H1 (cell line): ENCODE measurements at regions not wholly inside any gene's neighbourhood (a gene's known extent, or its start where the extent isn't known, plus 50 kb on each side); places are given as distances from the start of the nearest gene placed in this dataset.

Source experiments
- CHD7 ChIP-seq: fragments of 300-600 bp; sonication (generic); IDR thresholded peaks from 2 replicates; pipeline ENCODE4 v1.7.1; 2012; ENCODE audit warnings: low read length, moderate library complexity, mild to moderate bottlenecking, inconsistent platforms; ENCODE audit not compliant: insufficient replicate concordance
- MAFK ChIP-seq: IDR thresholded peaks from 2 replicates; pipeline ENCODE4 v1.6.1; 2012; ENCODE audit warnings: low read depth, mild to moderate bottlenecking, improper control_type of control experiment, low read length
- PHF8 ChIP-seq: fragments of 200-600 bp; sonication (generic); conservative IDR thresholded peaks from 2 replicates; pipeline ENCODE4 v1.7.1; 2012; ENCODE audit warnings: low read depth, mild to moderate bottlenecking, inconsistent platforms, low read length, moderate library complexity
- POU5F1 ChIP-seq: IDR thresholded peaks from 2 replicates; pipeline ENCODE4 v1.6.1; 2011; ENCODE audit warnings: low read depth, mild to moderate bottlenecking, low read length, moderate library complexity
- RAD21 ChIP-seq, 2 experiments: IDR thresholded peaks in 1 of 2; conservative IDR thresholded peaks in 1 of 2; 2 replicates each; pipeline ENCODE4 v1.6.1; 2011; ENCODE audit warnings: low read depth in 2 of 2, low read length in 2 of 2, improper control_type of control experiment in 1 of 2, inconsistent platforms in 1 of 2, mild to moderate bottlenecking in 1 of 2, moderate library complexity in 1 of 2
- RNF2 ChIP-seq: fragments of 200-900, 300-1000 bp; sonication (generic); IDR thresholded peaks from 2 replicates; pipeline ENCODE4 v1.7.1; 2016; ENCODE audit warnings: borderline replicate concordance, low read depth, mild to moderate bottlenecking, antibody characterized with exemption, low read length; ENCODE audit not compliant: poor library complexity, severe bottlenecking; ENCODE audit errors: missing control alignments
- SP2 ChIP-seq: IDR thresholded peaks from 2 replicates; pipeline ENCODE4 v1.6.1; 2012; ENCODE audit warnings: mild to moderate bottlenecking, low read length, inconsistent platforms
- YY1 ChIP-seq: IDR thresholded peaks from 2 replicates; pipeline ENCODE4 v1.6.1; 2011; ENCODE audit warnings: low read depth, mild to moderate bottlenecking, low read length

DNA sequence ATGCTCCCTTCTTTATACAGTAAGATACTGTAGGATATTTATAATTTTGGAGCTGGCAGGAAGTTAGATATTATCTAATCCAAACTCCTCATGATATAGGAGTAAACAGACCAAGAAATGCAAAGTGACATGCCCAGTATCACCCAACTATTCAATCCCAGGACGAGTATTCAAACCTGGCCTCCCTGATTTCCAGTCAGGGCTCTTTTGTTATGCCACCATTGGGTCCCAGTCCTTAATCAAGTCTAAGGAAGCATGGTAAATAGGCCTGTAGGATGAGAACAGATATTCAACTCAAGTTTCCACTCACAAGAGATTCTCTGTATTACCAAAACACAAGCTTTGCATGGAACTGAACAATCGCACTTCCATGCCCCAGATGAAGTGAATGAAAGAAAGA is 484.0 kb upstream of the API5 start (continued):
- TF ChIP-seq CHD7 (no peak), POU5F1 (no peak), RAD21 (IDR thresholded peaks at IDR 0.05 in 1 of 2, conservative IDR thresholded peaks at IDR 0.05 in 1 of 2; ENCODE audit: low read depth in 2 of 2, low read length in 2 of 2) (no peak), RNF2 (no peak), YY1 (no peak), PHF8 (no peak), SP2 (no peak), MAFK (no peak)
